Uterus (tissue), 3 donors: ENCODE measurements at regions not wholly inside any gene's neighbourhood (a gene's known extent, or its start where the extent isn't known, plus 50 kb on each side); places are given as distances from the start of the nearest gene placed in this dataset.

ENCODE experiments used
- DNase-seq, 2 donors: peaks; one replicate each; pipeline ENCODE4 v3.0.0-alpha.2; 2019 to 2020
- H3K27ac ChIP-seq, 2 donors: fragments of 200-600 bp; sonication (generic); 1 replicate in 1 of 2; 2 replicates in 1 of 2; pipeline ENCODE4 v1.5.1; 2016 to 2018
- H3K27me3 ChIP-seq, 2 donors: fragments of 200-600 bp; sonication (generic); one replicate each; pipeline ENCODE4 v1.5.1; 2018 to 2019; ENCODE audit warnings: control low read depth in 1 of 2
- H3K36me3 ChIP-seq, 2 donors: fragments of 200-600 bp; sonication (generic); one replicate each; pipeline ENCODE4 v1.5.1; 2019; ENCODE audit warnings: control low read depth in 1 of 2
- H3K4me1 ChIP-seq, 2 donors: fragments of 200-600 bp; sonication (generic); one replicate each; pipeline ENCODE4 v1.5.1; 2018 to 2019; ENCODE audit warnings: control low read depth in 1 of 2
- H3K4me3 ChIP-seq, 2 donors: fragments of 200-600 bp; sonication (generic); 1 replicate in 1 of 2; 2 replicates in 1 of 2; pipeline ENCODE4 v1.5.1; 2018 to 2019; ENCODE audit warnings: mild to moderate bottlenecking in 1 of 2
- H3K9me3 ChIP-seq, 2 donors: fragments of 200-600 bp; sonication (generic); one replicate each; pipeline ENCODE4 v1.5.1; 2019; ENCODE audit warnings: control low read depth in 1 of 2
- POLR2A ChIP-seq, 2 donors: fragments of 450-650 bp; IDR thresholded peaks; one replicate each; pipeline ENCODE4 v1.6.1; 2016; ENCODE audit warnings: antibody characterized with exemption in 2 of 2, mild to moderate bottlenecking in 1 of 2, moderate library complexity in 1 of 2
- intact Hi-C: fragments of 100-400 bp; cut with DNase I; formaldehyde crosslinking; loops from one replicate; pipeline ENCODE4 v1.15.1; 2023; ENCODE audit warnings: low total_unique reads
- TF ChIP-seq, protein P1 (sequence below), 4 experiments: fragments of 200-600 bp in 2 of 4; fragments of 450-650 bp in 2 of 4; sonication (generic) in 2 of 4; IDR thresholded peaks; one replicate each; pipeline ENCODE4 v1.5.1; 2016 to 2019; ENCODE audit warnings: antibody characterized with exemption in 4 of 4, mild to moderate bottlenecking in 2 of 4, moderate library complexity in 1 of 4
- donor health status: DM: yes; HTN: yes; CAD: no.

GRCh38 chr1:81703756-81704463, 96.8 kb upstream of the ADGRL2 start:
- intact Hi-C loops, result no loop called here
- no peak for TF ChIP-seq POLR2A (IDR thresholded peaks at IDR 0.05)
- TF ChIP-seq, protein P1, sequence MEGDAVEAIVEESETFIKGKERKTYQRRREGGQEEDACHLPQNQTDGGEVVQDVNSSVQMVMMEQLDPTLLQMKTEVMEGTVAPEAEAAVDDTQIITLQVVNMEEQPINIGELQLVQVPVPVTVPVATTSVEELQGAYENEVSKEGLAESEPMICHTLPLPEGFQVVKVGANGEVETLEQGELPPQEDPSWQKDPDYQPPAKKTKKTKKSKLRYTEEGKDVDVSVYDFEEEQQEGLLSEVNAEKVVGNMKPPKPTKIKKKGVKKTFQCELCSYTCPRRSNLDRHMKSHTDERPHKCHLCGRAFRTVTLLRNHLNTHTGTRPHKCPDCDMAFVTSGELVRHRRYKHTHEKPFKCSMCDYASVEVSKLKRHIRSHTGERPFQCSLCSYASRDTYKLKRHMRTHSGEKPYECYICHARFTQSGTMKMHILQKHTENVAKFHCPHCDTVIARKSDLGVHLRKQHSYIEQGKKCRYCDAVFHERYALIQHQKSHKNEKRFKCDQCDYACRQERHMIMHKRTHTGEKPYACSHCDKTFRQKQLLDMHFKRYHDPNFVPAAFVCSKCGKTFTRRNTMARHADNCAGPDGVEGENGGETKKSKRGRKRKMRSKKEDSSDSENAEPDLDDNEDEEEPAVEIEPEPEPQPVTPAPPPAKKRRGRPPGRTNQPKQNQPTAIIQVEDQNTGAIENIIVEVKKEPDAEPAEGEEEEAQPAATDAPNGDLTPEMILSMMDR (IDR thresholded peaks at IDR 0.05), result no peak

DNA sequence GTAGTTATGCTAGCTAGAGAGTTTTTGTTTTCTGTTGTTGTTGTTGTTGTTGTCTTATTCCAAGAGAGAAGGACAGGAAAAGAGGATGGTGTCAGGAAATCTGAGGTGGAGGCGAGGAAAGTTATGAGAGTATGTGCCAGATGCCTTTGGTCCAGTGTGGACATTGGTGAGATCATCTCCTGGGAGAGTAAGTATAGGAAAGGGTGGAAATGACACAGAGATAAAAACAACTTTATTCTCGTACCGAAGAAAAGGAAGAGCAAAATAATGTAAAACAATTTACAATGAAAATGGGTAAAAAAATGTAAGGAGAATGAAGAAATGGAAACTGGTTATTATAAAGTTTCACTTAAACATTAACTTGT, 97.4 kb upstream of the ADGRL2 start:
- Histone ChIP-seq H3K27me3 (no peaks in the 10 kb centered on the region), H3K27ac (no peak overlapping the region), H3K4me1 (no peaks in the 10 kb centered on the region), H3K36me3 (no peaks in the 10 kb centered on the region), H3K4me3 (no peak overlapping the region), H3K9me3 (no peaks in the 10 kb centered on the region)
- TF ChIP-seq, protein P1 (IDR thresholded peaks at IDR 0.05), result no peak
- TF ChIP-seq POLR2A (IDR thresholded peaks at IDR 0.05), result no peak
- DNase-seq, result no peak
- intact Hi-C loops, result no loop called here

More at GRCh38 chr1:81703756-81704463, 96.8 kb upstream of the ADGRL2 start:
- no peak overlapping the region for H3K27ac ChIP-seq
- H3K9me3 ChIP-seq, result no peaks in the 10 kb centered on the region
- no peak for DNase-seq
- H3K36me3 ChIP-seq, result no peaks in the 10 kb centered on the region
- H3K4me1 ChIP-seq, result no peaks in the 10 kb centered on the region
- H3K4me3 ChIP-seq, result no peak overlapping the region
- H3K27me3 ChIP-seq, result no peaks in the 10 kb centered on the region

DNA sequence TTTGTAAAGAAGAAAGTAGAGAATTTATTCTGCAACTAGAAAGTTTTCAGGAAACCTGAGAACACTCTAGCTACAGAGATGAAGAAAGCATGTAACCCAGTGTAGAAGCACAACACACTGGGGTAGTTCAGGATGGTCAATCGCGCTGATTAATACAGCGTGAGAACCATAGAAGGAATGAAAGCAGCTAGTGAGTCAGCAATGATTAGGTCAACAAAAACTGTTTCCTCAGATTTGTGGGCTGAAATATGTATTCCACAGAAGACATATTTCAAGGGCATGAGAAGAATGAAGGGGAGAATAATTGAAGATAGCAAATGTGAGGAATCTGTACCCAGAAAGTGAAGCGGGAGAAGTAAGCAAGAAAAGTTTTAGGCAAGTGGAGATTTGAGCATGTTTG, 97.8 kb upstream of the ADGRL2 start:
- no peaks in the 10 kb centered on the region for H3K36me3 ChIP-seq
- H3K27me3 ChIP-seq, result no peaks in the 10 kb centered on the region
- H3K27ac ChIP-seq, result no peak overlapping the region
- H3K4me3 ChIP-seq, result no peak overlapping the region
- no peaks in the 10 kb centered on the region for H3K4me1 ChIP-seq
- no peaks in the 10 kb centered on the region for H3K9me3 ChIP-seq
- TF ChIP-seq, protein P1 (IDR thresholded peaks at IDR 0.05), result no peak
- TF ChIP-seq POLR2A (IDR thresholded peaks at IDR 0.05), result no peak
- DNase-seq, result no peak
- intact Hi-C loops, result no loop called here

GRCh38 chr1:81702079-81702715, 98.5 kb upstream of the ADGRL2 start:
- intact Hi-C loops, result no loop called here
- DNase-seq, result no peak
- H3K4me3 ChIP-seq, result no peak overlapping the region
- no peaks in the 10 kb centered on the region for H3K9me3 ChIP-seq
- TF ChIP-seq, protein P1 (IDR thresholded peaks at IDR 0.05), result no peak
- no peak for TF ChIP-seq POLR2A (IDR thresholded peaks at IDR 0.05)
- no peaks in the 10 kb centered on the region for H3K4me1 ChIP-seq
- H3K36me3 ChIP-seq, result no peaks in the 10 kb centered on the region
- no peak overlapping the region for H3K27ac ChIP-seq
- no peaks in the 10 kb centered on the region for H3K27me3 ChIP-seq

- H3K36me3 ChIP-seq, result no peaks in the 10 kb centered on the region
- no peaks in the 10 kb centered on the region for H3K9me3 ChIP-seq
- no peak overlapping the region for H3K4me3 ChIP-seq
- no peak overlapping the region for H3K27ac ChIP-seq
- H3K27me3 ChIP-seq, result no peaks in the 10 kb centered on the region
- H3K4me1 ChIP-seq, result no peaks in the 10 kb centered on the region
- DNase-seq, result no peak
- TF ChIP-seq POLR2A (IDR thresholded peaks at IDR 0.05), result no peak
- TF ChIP-seq, protein P1 (IDR thresholded peaks at IDR 0.05), result no peak
- intact Hi-C loops, result no loop called here
Observed at GRCh38 chr1:81700728-81701470, 99.8 kb upstream of the ADGRL2 start.
